HG02885 (cell line): ENCODE measurements at regions not wholly inside any gene's neighbourhood (a gene's known extent, or its start where the extent isn't known, plus 50 kb on each side); places are given as distances from the start of the nearest gene placed in this dataset.
A peak's percentile ranks its signal among the peaks of the same experiment; 100 is the strongest.

Source experiments
- ATAC-seq: cut with Tn5 transposase; IDR thresholded peaks from one replicate; pipeline ENCODE4 v1.9.1; 2021; ENCODE audit warnings: mild to moderate bottlenecking; ENCODE audit not compliant: unreplicated experiment, poor library complexity

- ATAC-seq = no peak
Measured at GRCh38 chr12:89038831-89039512, 313.3 kb downstream of the DUSP6 start.

- no peak for ATAC-seq
Measured at GRCh38 chr12:89033062-89033461, 319.2 kb downstream of the DUSP6 start.

DNA sequence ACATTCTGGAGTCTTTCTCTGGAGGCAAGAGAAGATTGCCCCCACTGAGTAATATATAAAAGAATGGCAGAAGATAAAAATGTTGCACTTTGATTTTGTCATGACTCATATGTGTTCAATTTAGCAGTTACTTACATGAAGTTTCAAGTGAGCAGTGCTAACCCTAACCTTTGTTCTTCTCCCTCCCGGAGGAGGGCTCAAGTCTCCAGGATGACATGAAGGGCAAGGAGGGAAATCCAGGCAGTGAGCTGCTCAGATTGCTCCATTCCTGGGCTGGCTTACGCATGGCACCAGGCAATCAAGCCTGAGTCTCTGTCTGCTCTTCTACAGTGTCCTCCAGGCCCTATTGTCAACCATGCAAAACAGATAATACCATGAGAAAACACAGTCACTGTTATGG is 322.3 kb downstream of the DUSP6 start:
- ATAC-seq = no peak

GRCh38 chr12:89024580-89024979 is 327.7 kb downstream of the DUSP6 start:
- no peak for ATAC-seq

- no peak for ATAC-seq
Measured at GRCh38 chr12:89023936-89024335, 328.4 kb downstream of the DUSP6 start.

DNA sequence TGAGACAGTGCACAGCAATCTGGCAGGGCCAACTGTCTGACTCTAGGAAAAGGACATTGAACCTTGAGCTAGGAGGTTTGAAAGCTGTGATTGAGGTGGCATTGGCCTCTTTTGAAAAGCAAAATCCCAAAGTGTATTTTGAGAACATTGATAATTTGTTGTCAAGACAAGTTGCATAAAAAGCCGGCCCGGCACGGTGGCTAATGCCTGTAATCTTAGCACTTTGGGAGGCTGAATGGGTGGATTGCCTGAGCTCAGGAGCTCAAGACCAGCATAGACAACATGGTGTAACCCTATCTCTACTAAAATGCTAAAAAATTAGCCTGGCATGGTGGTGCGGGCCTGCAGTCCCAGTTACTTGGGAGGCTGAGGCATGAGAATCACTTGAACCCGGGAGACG is 331.6 kb downstream of the DUSP6 start:
- ATAC-seq = no peak

- ATAC-seq = no peak
Measured at GRCh38 chr12:89020121-89020480, 332.2 kb downstream of the DUSP6 start.

- peak; percentile 98 for ATAC-seq
Measured at GRCh38 chr12:89019439-89020120, 332.7 kb downstream of the DUSP6 start.

- ATAC-seq = peak; percentile 58
Measured at GRCh38 chr12:89016970-89017778, 335.1 kb downstream of the DUSP6 start.

GRCh38 chr12:89015419-89015818 is 336.9 kb downstream of the DUSP6 start:
- no peak for ATAC-seq

GRCh38 chr12:88998421-88998820 is 353.9 kb downstream of the DUSP6 start:
- ATAC-seq = no peak

GRCh38 chr12:88996200-88996788 is 356.0 kb downstream of the DUSP6 start:
- ATAC-seq = no peak

DNA sequence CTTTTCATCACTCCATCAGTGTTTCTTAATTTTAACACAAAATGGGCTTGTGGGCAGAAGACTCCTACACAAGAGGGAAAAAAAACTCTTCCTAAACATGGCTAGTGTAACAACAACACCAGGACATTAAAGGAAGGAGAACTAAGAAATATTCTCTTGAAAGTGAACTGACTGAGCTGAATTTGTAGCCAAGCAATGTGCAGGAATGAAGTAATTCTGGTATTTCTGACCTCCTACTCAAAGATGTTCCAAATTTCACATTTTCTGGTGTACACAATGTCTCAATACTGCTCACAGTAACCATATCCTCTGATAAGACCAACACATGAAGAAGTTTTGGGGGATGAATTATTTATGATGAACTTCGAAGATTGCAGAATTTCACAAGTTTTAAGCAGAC is 357.3 kb downstream of the DUSP6 start:
- no peak for ATAC-seq

GRCh38 chr12:88994537-88994936 is 357.8 kb downstream of the DUSP6 start:
- ATAC-seq = no peak

GRCh38 chr12:88993651-88994050 is 358.6 kb downstream of the DUSP6 start:
- peak; percentile 60 for ATAC-seq

DNA sequence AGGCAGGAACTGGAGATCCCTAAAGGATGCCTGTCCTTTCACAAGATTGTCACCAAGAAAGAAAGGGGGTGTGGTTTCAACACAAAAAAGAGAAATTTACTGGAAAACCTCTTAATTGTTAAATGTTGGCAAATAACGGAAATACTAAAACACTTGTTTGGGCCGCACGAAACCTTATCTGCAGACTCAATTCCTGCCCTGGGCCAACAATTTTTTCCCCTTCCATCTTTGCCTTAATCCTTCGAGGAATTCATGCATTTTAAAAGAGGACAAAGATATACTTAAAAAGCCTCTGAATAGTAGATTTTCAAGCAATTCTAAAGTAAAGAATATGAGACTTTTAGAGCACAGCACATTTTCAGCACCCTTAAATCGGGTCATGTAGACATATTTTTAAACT is 366.2 kb downstream of the DUSP6 start:
- no peak for ATAC-seq

DNA sequence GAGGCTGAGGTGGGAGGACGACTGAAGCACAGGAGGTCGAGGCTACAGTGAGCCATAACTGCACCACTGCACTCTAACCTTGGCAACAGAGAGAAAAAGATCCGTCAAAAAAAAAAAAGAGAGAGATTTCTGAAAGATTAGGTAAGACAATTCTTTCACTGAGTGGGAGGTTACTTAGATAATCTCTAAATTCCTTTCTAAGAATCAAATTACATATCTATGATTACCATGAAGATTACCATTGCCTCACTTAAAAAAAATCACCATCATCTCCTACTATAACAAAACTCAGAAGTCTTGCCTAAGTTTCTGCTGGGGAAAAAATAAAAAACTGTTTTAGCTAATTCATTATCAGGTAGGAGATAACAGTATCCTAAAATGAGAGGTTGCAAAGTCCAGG is 366.7 kb downstream of the DUSP6 start:
- ATAC-seq = no peak

DNA sequence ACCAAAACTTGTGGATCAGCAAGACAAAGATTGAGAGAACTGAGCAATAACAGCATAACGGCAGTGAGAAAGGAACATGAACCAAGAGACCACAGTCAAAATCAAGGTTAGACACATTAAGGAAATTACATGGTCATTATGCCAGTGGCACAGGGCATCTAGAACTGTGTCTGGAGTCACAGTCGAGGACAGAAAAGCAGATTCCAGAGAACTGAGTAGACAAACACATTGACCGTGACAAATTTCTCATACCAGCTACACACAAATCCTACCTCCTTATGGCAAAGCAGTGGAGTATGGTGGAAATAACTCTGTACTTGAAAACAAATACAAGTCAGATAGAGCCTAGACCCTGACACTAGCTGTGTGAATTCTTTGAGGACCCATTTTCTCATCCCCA is 367.3 kb downstream of the DUSP6 start:
- no peak for ATAC-seq

DNA sequence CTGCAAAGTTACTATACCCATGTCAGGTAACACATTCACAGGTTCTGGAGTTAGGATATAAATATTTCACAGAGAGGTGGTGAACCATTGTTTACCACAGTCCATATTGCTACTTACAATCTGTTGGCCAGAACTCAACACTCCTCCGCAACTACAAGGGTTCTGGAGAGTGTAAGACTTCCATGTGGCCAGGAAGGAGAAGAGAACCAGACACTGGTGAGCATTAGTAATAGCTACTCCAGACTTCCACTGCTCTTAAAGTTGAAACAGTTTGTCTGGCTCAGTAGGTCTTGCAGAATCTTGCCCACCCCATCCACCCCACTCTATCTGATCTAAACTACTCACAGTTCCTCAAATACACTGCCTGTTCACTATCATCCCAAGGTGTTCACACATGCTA is 369.6 kb downstream of the DUSP6 start:
- ATAC-seq = no peak

DNA sequence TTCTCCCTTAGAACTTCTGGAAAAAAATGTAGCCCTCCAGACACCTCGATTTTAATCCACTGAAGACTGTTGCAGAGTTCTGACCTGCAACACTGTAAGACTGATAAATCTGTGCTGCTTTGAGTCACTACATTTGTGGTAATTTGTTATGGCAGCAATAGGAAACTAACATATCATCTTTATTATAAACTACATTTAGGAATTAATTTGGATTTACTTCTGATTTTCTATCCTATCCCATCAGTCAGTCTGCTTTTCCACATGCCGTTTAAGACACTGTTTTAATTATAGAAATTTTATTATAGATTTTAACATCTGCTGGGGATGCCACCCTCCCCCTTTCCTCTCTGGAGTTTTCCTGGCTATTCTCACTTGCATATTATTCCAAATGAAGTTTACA is 375.2 kb downstream of the DUSP6 start:
- no peak for ATAC-seq

DNA sequence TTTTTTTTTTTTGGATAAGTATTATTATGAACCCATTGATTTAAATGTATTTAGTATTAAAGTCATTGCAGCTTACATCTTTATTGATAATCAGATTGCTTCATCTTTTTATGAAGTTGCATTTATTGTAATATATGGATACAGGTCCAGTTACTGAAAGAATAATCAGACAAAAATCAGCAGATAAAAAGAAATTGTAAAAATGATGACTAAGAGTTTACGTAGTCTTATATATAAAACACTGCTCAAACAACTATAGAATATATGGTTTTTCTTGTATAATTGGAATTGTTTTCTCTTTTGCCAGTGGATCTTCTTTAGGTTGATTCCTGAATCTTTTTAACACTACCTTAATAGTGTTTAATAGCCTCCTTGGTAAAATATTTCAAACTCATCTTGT is 378.3 kb downstream of the DUSP6 start:
- no peak for ATAC-seq
